IMR-90 (cell line): ENCODE measurements at regions not wholly inside any gene's neighbourhood (a gene's known extent, or its start where the extent isn't known, plus 50 kb on each side); places are given as distances from the start of the nearest gene placed in this dataset.
"Not testable (repeated sequence)": the region's sequence is repeated elsewhere in the genome, so short reads cannot be mapped to it uniquely, and the experiment has no call there.

Experiments
- ATAC-seq: fragments of 200-7000 bp; cut with Tn5 transposase; 2 replicates; pipeline ENCODE4 v1.9.1; 2020; ENCODE audit warnings: low read depth, mild to moderate bottlenecking, moderate library complexity
- BruUV-seq: library from RNA; stranded (reverse); fragments of 400-500 nt; replicated peaks from 2 replicates; lab custom pipeline; 2021; lab: Mats Ljungman, UMichigan
- CTCF ChIA-PET: fragments of 300-600 bp; formaldehyde crosslinking; extraction: SDS; loops from one replicate; lab custom pipeline; 2021; ENCODE audit warnings: antibody characterized with exemption; lab: Yijun Ruan, JAX
- POLR2A ChIA-PET: fragments of 300-600 bp; sonication (Branson Sonifier 250); formaldehyde crosslinking; loops from one replicate; lab custom pipeline; 2022; ENCODE audit warnings: antibody characterized with exemption; ENCODE audit not compliant: unreplicated experiment; lab: Charles Lee
- DNase-seq: peaks from one replicate; pipeline ENCODE4 v3.0.0; 2013
- H2AFZ ChIP-seq: replicated peaks from 2 replicates; pipeline ENCODE3; 2013; ENCODE audit warnings: low read length, mild to moderate bottlenecking; ENCODE audit not compliant: poor library complexity
- H2AK5ac ChIP-seq: 2 replicates; pipeline ENCODE4 v1.6.1; 2013; ENCODE audit warnings: low read depth, low read length, inconsistent platforms
- H2AK9ac ChIP-seq: replicated peaks from 2 replicates; pipeline ENCODE3; 2013; ENCODE audit warnings: mild to moderate bottlenecking, low read depth, low read length, moderate library complexity; ENCODE audit not compliant: poor library complexity
- H2BK120ac ChIP-seq: 2 replicates; pipeline ENCODE4 v1.6.1; 2013; ENCODE audit warnings: low read depth, low read length, inconsistent platforms
- H2BK15ac ChIP-seq: 3 replicates; pipeline ENCODE4 v1.6.1; 2013; ENCODE audit warnings: low read depth, low read length, inconsistent platforms
- H2BK20ac ChIP-seq: 2 replicates; pipeline ENCODE4 v1.6.1; 2013; ENCODE audit warnings: low read depth, mild to moderate bottlenecking, inconsistent platforms, low read length, moderate library complexity
- H2BK5ac ChIP-seq: 2 replicates; pipeline ENCODE4 v1.6.1; 2013; ENCODE audit warnings: mild to moderate bottlenecking, low read depth, low read length, inconsistent platforms; ENCODE audit not compliant: poor library complexity, severe bottlenecking
- H3K14ac ChIP-seq: replicated peaks from 2 replicates; pipeline ENCODE4 v1.6.1; 2013; ENCODE audit warnings: low read depth, low read length, inconsistent platforms
- H3K18ac ChIP-seq: 2 replicates; pipeline ENCODE4 v1.6.1; 2013; ENCODE audit warnings: low read depth, low read length, control low read depth
- H3K23ac ChIP-seq: 2 replicates; pipeline ENCODE4 v1.6.1; 2013; ENCODE audit warnings: low read depth, low read length, inconsistent platforms
- H3K27ac ChIP-seq: 2 replicates; pipeline ENCODE4 v1.5.1; 2013; ENCODE audit warnings: mild to moderate bottlenecking, control low read depth, low read length; ENCODE audit not compliant: insufficient read depth
- H3K27me3 ChIP-seq: 2 replicates; pipeline ENCODE4 v1.6.1; 2013; ENCODE audit warnings: low read length; ENCODE audit not compliant: control insufficient read depth, insufficient read depth
- H3K36me3 ChIP-seq: 2 replicates; pipeline ENCODE4 v1.6.1; 2013; ENCODE audit warnings: low read length, mixed read lengths; ENCODE audit not compliant: control insufficient read depth, insufficient read depth
- H3K4ac ChIP-seq: 2 replicates; pipeline ENCODE4 v1.6.1; 2013; ENCODE audit warnings: low read depth, low read length, inconsistent platforms
- H3K4me1 ChIP-seq: 2 replicates; pipeline ENCODE4 v1.6.1; 2013; ENCODE audit warnings: low read length, mixed read lengths; ENCODE audit not compliant: control insufficient read depth, insufficient read depth
- H3K4me2 ChIP-seq: 2 replicates; pipeline ENCODE4 v1.6.1; 2013; ENCODE audit warnings: low read depth, mild to moderate bottlenecking, control low read depth, low read length, moderate library complexity
- H3K4me3 ChIP-seq: 2 replicates; pipeline ENCODE4 v1.5.1; 2013; ENCODE audit warnings: low read depth, mild to moderate bottlenecking, control low read depth, low read length, moderate library complexity; ENCODE audit not compliant: insufficient read depth
- H3K56ac ChIP-seq: 2 replicates; pipeline ENCODE4 v1.6.1; 2013; ENCODE audit warnings: low read length, inconsistent platforms; ENCODE audit not compliant: insufficient read depth; ENCODE audit errors: extremely low read depth
- H3K79me1 ChIP-seq, 2 experiments: 2 replicates each; pipeline ENCODE4 v1.6.1; 2013; ENCODE audit warnings: low read length in 2 of 2, inconsistent platforms in 1 of 2, low read depth in 1 of 2
- H3K9ac ChIP-seq: 2 replicates; pipeline ENCODE4 v1.6.1; 2013; ENCODE audit warnings: low read depth, low read length, control low read depth
- H3K9me1 ChIP-seq: 2 replicates; pipeline ENCODE4 v1.6.1; 2013; ENCODE audit warnings: low read length, inconsistent platforms; ENCODE audit not compliant: insufficient read depth
- H3K9me3 ChIP-seq: 2 replicates; pipeline ENCODE4 v1.6.1; 2013; ENCODE audit warnings: low read length; ENCODE audit not compliant: control insufficient read depth, insufficient read depth
- H4K20me1 ChIP-seq: 2 replicates; pipeline ENCODE4 v1.6.1; 2013; ENCODE audit warnings: low read length, inconsistent platforms; ENCODE audit not compliant: insufficient read depth
- H4K5ac ChIP-seq: 2 replicates; pipeline ENCODE4 v1.6.1; 2013; ENCODE audit warnings: mild to moderate bottlenecking, low read depth, low read length, control low read depth
- H4K8ac ChIP-seq, 2 experiments: 2 replicates each; pipeline ENCODE4 v1.6.1; 2013; ENCODE audit warnings: low read depth in 2 of 2, low read length in 2 of 2, control low read depth in 1 of 2, inconsistent platforms in 1 of 2
- H4K91ac ChIP-seq: 2 replicates; pipeline ENCODE4 v1.6.1; 2013; ENCODE audit warnings: low read depth, low read length, inconsistent platforms; ENCODE audit not compliant: insufficient read depth
- WGBS, 2 experiments: methylation state at CpG; one replicate each; pipeline versions ENCODE4 v1.1.5 to v1.1.7; 2013; ENCODE audit warnings: missing lambda C conversion rate in 2 of 2; ENCODE audit not compliant: insufficient read length in 1 of 2; ENCODE audit errors: extremely low coverage in 2 of 2; 5-methylcytosine and 5-hydroxymethylcytosine counted together
- dilution Hi-C: fragments of 300-500 bp; cut with HindIII; formaldehyde crosslinking; loops from one replicate; pipeline ENCODE4 v1.14.3; 2018; ENCODE audit warnings: low sequenced_read_pairs; ENCODE audit not compliant: unreplicated experiment
- in situ Hi-C: fragments of 300-500 bp; cut with MboI; formaldehyde crosslinking; loops from 3 replicates; pipeline ENCODE4 v1.14.3; 2019; ENCODE audit warnings: low sequenced_read_pairs, inconsistent platforms, mixed read lengths
- intact Hi-C: fragments of 100-400 bp; cut with micrococcal nuclease; formaldehyde crosslinking; loops from 2 replicates; pipeline ENCODE4 v1.10.0; 2022

- H4K5ac ChIP-seq, H3K9ac ChIP-seq, H3K14ac ChIP-seq, H4K8ac ChIP-seq, H2AFZ ChIP-seq, H4K20me1 ChIP-seq, dilution Hi-C loops, H3K4me2 ChIP-seq, H4K91ac ChIP-seq, H3K9me3 ChIP-seq, DNase-seq, H3K79me1 ChIP-seq, H3K27me3 ChIP-seq, POLR2A ChIA-PET, in situ Hi-C loops, intact Hi-C loops, BruUV-seq, H3K9me1 ChIP-seq, H3K4me3 ChIP-seq, H2AK5ac ChIP-seq, H3K18ac ChIP-seq, H3K56ac ChIP-seq, H3K27ac ChIP-seq, H3K36me3 ChIP-seq, H2BK15ac ChIP-seq, ATAC-seq, H2BK120ac ChIP-seq, H3K23ac ChIP-seq, H2BK20ac ChIP-seq, H3K4me1 ChIP-seq, H2AK9ac ChIP-seq, H3K4ac ChIP-seq, H2BK5ac ChIP-seq, CTCF ChIA-PET: not testable (repeated sequence)
- WGBS, 2 experiments, result 47% methylated on average over 4 of the region's 8 CpGs; no CpG with 5 or more reads in 1 of the 2 experiments
Measured at GRCh38 chr14:48606960-48607359, 931.6 kb upstream of the MDGA2 start.
